ENCODE measurements at regions not wholly inside any gene's neighbourhood (a gene's known extent, or its start where the extent isn't known, plus 50 kb on each side); places are given as distances from the start of the nearest gene placed in this dataset.

DNA sequence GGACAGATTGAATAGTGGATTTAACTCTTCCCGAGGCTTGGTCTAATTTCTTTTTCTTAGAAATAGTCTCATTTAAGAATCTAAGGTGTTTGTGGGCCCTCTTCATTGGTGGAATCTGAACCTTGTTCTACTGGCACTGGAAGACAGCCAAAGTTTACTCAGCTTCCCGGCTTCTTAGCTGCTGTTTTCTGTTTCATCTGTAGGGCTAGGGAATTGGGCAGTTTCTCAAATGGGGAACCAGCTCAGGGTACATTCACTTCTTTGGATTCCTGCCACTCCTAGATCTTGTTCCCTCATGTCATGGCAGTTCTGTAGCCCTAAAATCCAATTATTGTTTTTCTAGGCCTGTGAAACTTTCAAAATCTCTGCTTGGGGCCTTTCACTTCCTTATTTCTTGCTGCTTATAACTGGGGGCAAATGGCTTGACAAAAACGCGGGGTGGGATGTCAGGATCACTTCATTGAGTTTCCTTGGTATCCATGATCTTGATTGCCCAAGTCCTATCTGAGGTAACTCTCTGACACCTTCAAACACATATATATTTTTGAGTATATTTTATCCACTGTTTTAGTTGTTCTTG, 985.0 kb downstream of the C4orf33 start:
- H3K36me3 ChIP-seq, result no peaks in the 10 kb centered on the region
- intact Hi-C loops (cut with DNase I), result no loop called here
- H3K27ac ChIP-seq, result no peak overlapping the region
- TF ChIP-seq, protein P1, sequence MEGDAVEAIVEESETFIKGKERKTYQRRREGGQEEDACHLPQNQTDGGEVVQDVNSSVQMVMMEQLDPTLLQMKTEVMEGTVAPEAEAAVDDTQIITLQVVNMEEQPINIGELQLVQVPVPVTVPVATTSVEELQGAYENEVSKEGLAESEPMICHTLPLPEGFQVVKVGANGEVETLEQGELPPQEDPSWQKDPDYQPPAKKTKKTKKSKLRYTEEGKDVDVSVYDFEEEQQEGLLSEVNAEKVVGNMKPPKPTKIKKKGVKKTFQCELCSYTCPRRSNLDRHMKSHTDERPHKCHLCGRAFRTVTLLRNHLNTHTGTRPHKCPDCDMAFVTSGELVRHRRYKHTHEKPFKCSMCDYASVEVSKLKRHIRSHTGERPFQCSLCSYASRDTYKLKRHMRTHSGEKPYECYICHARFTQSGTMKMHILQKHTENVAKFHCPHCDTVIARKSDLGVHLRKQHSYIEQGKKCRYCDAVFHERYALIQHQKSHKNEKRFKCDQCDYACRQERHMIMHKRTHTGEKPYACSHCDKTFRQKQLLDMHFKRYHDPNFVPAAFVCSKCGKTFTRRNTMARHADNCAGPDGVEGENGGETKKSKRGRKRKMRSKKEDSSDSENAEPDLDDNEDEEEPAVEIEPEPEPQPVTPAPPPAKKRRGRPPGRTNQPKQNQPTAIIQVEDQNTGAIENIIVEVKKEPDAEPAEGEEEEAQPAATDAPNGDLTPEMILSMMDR (IDR thresholded peaks at IDR 0.05), result no peak
- TF ChIP-seq POLR2A (IDR thresholded peaks at IDR 0.05), result no peak
- DNase-seq, result no peak
- 71 to 72% methylated on average over 4 of the region's 4 CpGs for WGBS, 2 donors
- no peaks in the 10 kb centered on the region for H3K9me3 ChIP-seq
- H3K27me3 ChIP-seq, result no peaks in the 10 kb centered on the region
- no peaks in the 10 kb centered on the region for H3K4me1 ChIP-seq
- H3K4me3 ChIP-seq (replicated peaks in 1 of 3), result no peak overlapping the region

DNA sequence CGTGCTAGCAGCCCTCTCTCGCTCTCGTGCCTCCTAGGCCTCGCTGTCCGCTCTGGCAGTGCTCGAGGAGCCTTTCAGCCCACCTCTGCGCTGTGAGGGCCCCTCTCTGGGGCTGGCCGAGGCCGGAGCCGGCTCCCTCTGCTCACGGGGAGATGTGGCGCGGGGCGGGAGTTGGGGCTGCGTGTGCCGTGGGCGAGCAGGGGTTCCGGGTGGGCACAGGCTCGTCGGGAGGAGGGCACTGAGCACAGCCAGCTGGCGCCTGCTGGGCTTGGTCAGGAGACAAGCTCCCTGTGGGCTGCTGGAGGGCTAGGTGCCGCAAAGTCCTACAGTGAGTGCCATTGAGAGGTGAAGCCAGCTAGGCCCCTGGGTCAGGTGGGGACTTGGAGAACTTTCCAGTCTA, 994.5 kb downstream of the C4orf33 start:
- no peaks in the 10 kb centered on the region for H3K9me3 ChIP-seq
- 93 to 95% methylated on average over 15 to 22 of the region's 22 CpGs for WGBS, 2 donors
- no peaks in the 10 kb centered on the region for H3K36me3 ChIP-seq
- no peak for DNase-seq
- no peak overlapping the region for H3K27ac ChIP-seq
- H3K4me3 ChIP-seq (replicated peaks in 1 of 3), result no peak overlapping the region
- TF ChIP-seq, protein P1 (IDR thresholded peaks at IDR 0.05), result no peak
- no peak for TF ChIP-seq POLR2A (IDR thresholded peaks at IDR 0.05)
- no peaks in the 10 kb centered on the region for H3K27me3 ChIP-seq
- H3K4me1 ChIP-seq, result no peaks in the 10 kb centered on the region
- intact Hi-C loops (cut with DNase I), result no loop called here

DNA sequence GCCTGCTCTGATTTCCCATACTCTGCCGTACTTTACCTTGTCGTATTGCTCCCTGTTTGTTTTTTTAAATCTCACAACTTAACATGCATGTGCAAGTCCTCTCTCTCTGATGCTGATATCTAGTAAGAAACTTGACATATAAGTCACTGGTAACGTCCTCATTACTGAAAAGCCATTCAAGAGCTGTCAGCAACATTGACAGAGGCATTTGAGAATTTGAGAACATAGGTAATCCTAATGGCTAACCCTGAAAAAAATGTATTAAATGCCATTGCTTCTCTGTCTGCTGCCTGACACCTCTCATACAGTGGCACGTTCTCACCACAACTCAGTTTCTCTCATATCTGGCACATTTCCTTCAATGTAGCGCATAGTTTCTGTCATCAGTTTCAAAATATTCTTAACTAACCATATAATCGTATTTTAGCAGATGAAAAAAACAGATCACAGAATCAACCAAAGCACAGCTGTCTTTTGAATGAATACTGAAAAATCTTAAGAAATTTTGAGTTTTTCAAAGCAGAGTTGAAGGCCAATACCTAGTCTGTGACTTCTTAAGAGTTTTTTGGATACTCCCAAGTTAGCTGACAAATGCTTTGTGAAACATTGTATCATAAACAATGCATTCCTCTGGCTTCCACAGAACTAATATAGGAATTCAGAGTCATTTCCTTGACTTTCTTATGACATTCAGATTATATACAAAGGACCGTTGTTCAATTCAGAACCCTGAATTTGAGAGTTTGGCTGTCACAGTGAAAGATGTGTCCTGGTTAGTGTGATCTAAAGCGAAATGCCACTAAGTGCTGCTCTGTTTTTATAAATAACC, 996.4 kb downstream of the C4orf33 start:
- WGBS, 2 donors, result 70 to 74% methylated on average over 8 of the region's 8 CpGs
- H3K36me3 ChIP-seq, result no peaks in the 10 kb centered on the region
- no peaks in the 10 kb centered on the region for H3K4me1 ChIP-seq

DNA sequence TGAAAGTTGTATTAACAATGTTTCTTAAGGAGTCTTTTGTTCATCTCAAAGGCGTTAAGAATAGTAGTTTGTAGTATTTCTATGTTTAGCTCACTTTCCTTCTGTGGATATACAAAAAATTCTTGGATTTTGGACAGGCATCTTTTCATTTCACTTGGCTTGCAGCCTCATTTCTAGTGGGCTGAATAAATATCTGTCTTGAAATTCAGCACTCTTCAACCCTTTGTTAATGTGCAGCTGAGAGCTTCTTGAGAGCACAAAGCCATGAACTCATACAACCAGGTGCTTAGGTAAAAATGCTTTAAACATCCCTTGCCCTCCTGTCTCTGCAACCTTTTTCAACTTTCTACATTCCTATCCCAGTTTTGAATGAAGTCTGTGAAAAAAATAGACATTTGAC, 1003.2 kb downstream of the C4orf33 start:
- H3K4me3 ChIP-seq (replicated peaks in 1 of 3), result no peak overlapping the region
- DNase-seq, result no peak
- H3K27me3 ChIP-seq, result no peaks in the 10 kb centered on the region
- TF ChIP-seq POLR2A (IDR thresholded peaks at IDR 0.05), result no peak
- TF ChIP-seq, protein P1 (IDR thresholded peaks at IDR 0.05), result no peak
- H3K4me1 ChIP-seq, result no peaks in the 10 kb centered on the region
- 21 to 24% methylated on average over 1 of the region's 1 CpG for WGBS, 2 donors
- no peaks in the 10 kb centered on the region for H3K9me3 ChIP-seq
- intact Hi-C loops (cut with DNase I), result no loop called here
- H3K36me3 ChIP-seq, result no peaks in the 10 kb centered on the region
- H3K27ac ChIP-seq, result no peak overlapping the region

More for the DNA sequence above, 996.4 kb downstream of the C4orf33 start:
- TF ChIP-seq, protein P1 (IDR thresholded peaks at IDR 0.05), result no peak
- no peak for TF ChIP-seq POLR2A (IDR thresholded peaks at IDR 0.05)
- intact Hi-C loops (cut with DNase I), result no loop called here
- no peaks in the 10 kb centered on the region for H3K27me3 ChIP-seq
- DNase-seq, result no peak
- no peak overlapping the region for H3K4me3 ChIP-seq (replicated peaks in 1 of 3)
- H3K27ac ChIP-seq, result no peak overlapping the region
- H3K9me3 ChIP-seq, result no peaks in the 10 kb centered on the region

DNA sequence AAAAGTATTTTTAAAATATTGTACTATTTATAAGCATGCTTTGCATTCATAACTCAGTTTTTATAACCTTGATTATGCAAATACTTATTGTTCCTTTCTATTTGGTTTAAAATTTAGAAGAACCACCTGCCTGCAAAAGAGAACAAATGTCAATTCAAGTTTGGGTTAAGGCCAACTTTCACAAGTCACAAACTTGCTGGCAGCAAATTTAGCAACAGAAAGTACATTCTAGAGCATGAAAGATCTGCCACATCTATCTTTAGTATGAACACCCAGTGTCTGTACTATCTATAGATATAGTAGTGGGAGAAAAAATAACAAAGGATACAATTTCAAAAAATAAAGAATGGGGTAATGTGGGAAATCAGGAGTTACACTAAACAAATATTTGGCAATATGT, 1014.2 kb downstream of the C4orf33 start:
- intact Hi-C loops (cut with DNase I), result no loop called here

More for the DNA sequence above, 1014.2 kb downstream of the C4orf33 start:
- no peak for DNase-seq
- Histone ChIP-seq H3K27me3 (no peaks in the 10 kb centered on the region), H3K36me3 (no peaks in the 10 kb centered on the region), H3K27ac (no peak overlapping the region), H3K9me3 (no peaks in the 10 kb centered on the region), H3K4me1 (no peaks in the 10 kb centered on the region), H3K4me3 (replicated peaks in 1 of 3) (no peak overlapping the region)
- no peak for TF ChIP-seq POLR2A (IDR thresholded peaks at IDR 0.05)
- TF ChIP-seq, protein P1 (IDR thresholded peaks at IDR 0.05), result no peak
